Upper lobe of left lung (tissue), 6 donors: ENCODE measurements at regions not wholly inside any gene's neighbourhood (a gene's known extent, or its start where the extent isn't known, plus 50 kb on each side); places are given as distances from the start of the nearest gene placed in this dataset.

Source experiments
- ATAC-seq, 2 donors: fragments of 200-7000 bp; cut with Tn5 transposase; one replicate each; pipeline ENCODE4 v1.9.1; 2022; ENCODE audit warnings: mild to moderate bottlenecking in 2 of 2, moderate library complexity in 2 of 2; ENCODE audit not compliant: low FRiP score in 2 of 2
- DNase-seq, 2 donors: peaks; one replicate each; pipeline ENCODE4 v3.0.0-alpha.2; 2019 to 2020
- H3K27ac ChIP-seq, 4 donors: fragments of 200-600 bp; sonication (generic); one replicate each; pipeline ENCODE4 v1.5.1; 2016 to 2019
- H3K27me3 ChIP-seq, 4 donors: fragments of 200-600 bp; sonication (generic); one replicate each; pipeline ENCODE4 v1.5.1; 2017 to 2019
- H3K36me3 ChIP-seq, 4 donors: fragments of 200-600 bp; sonication (generic); one replicate each; pipeline ENCODE4 v1.5.1; 2016 to 2019
- H3K4me1 ChIP-seq, 4 donors: fragments of 200-600 bp; sonication (generic); one replicate each; pipeline ENCODE4 v1.5.1; 2018 to 2019
- H3K4me3 ChIP-seq, 4 donors: fragments of 200-600 bp; sonication (generic); one replicate each; pipeline ENCODE4 v1.5.1; 2017 to 2019; ENCODE audit warnings: mild to moderate bottlenecking in 2 of 4, moderate library complexity in 1 of 4
- H3K9me3 ChIP-seq, 4 donors: fragments of 200-600 bp; sonication (generic); one replicate each; pipeline ENCODE4 v1.5.1; 2018 to 2019
- EP300 ChIP-seq, 4 donors: sonication (generic); formaldehyde crosslinking; IDR thresholded peaks; one replicate each; pipeline ENCODE4 v1.5.1; 2017; ENCODE audit warnings: antibody characterized with exemption in 4 of 4, control low read depth in 2 of 4
- POLR2A ChIP-seq, 4 donors: fragments of 450-650 bp; IDR thresholded peaks; one replicate each; pipeline ENCODE4 v1.5.1; 2016 to 2017; ENCODE audit warnings: antibody characterized with exemption in 4 of 4, mild to moderate bottlenecking in 2 of 4
- POLR2AphosphoS5 ChIP-seq, 2 donors: sonication (generic); formaldehyde crosslinking; IDR thresholded peaks; one replicate each; pipeline ENCODE4 v1.5.1; 2017; ENCODE audit warnings: antibody characterized with exemption in 2 of 2
- WGBS, 2 donors: methylation state at CpG; one replicate each; pipeline ENCODE4 v1.1.5; 2017 to 2018; 5-methylcytosine and 5-hydroxymethylcytosine counted together
- TF ChIP-seq, protein P1 (sequence below), 6 experiments: fragments of 450-650 bp in 4 of 6; fragments of 200-600 bp in 2 of 6; sonication (generic) in 2 of 6; IDR thresholded peaks; one replicate each; pipeline ENCODE4 v1.5.1; 2016 to 2019; ENCODE audit warnings: antibody characterized with exemption in 6 of 6
- donor health status: DM: no; HTN: no; CAD: no; lungs with moderate emphysema.
- donor health status: DM: no; HTN: yes; CAD: no; lungs with severe emphysema.

DNA sequence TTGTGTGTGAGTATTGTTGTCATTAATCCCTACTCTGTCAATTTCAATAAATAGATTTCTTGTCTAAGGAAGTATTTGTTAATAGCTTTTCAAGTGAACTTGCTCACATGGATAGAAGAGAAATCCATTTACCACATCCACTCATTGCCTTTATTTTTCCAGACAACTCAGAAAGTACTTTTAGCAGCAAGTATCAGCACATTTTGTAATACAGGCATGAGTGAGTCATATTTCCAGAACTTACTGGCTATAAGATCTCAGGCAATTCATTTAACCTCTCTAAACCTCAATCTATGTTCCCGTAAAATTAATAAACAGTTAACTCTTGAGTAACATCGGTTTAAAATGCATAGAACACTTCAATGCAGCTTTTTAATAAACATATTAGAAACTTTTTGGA, 317.9 kb upstream of the PCDH7 start:
- Histone ChIP-seq H3K4me1 (no peaks in the 10 kb centered on the region), H3K9me3 (peaks cover 0 to 5% (median 0%) of the 10 kb centered on the region in 4 donors), H3K36me3 (no peaks in the 10 kb centered on the region), H3K27me3 (no peaks in the 10 kb centered on the region), H3K4me3 (no peak overlapping the region), H3K27ac (no peak overlapping the region)
- WGBS, 2 donors: 85 to 92% methylated on average over 2 of the region's 2 CpGs
- TF ChIP-seq, protein P1, sequence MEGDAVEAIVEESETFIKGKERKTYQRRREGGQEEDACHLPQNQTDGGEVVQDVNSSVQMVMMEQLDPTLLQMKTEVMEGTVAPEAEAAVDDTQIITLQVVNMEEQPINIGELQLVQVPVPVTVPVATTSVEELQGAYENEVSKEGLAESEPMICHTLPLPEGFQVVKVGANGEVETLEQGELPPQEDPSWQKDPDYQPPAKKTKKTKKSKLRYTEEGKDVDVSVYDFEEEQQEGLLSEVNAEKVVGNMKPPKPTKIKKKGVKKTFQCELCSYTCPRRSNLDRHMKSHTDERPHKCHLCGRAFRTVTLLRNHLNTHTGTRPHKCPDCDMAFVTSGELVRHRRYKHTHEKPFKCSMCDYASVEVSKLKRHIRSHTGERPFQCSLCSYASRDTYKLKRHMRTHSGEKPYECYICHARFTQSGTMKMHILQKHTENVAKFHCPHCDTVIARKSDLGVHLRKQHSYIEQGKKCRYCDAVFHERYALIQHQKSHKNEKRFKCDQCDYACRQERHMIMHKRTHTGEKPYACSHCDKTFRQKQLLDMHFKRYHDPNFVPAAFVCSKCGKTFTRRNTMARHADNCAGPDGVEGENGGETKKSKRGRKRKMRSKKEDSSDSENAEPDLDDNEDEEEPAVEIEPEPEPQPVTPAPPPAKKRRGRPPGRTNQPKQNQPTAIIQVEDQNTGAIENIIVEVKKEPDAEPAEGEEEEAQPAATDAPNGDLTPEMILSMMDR (IDR thresholded peaks at IDR 0.05): no peak
- TF ChIP-seq POLR2AphosphoS5 (IDR thresholded peaks at IDR 0.05): no peak
- TF ChIP-seq POLR2A (IDR thresholded peaks at IDR 0.05): no peak
- TF ChIP-seq EP300 (IDR thresholded peaks at IDR 0.05): no peak
- no peak for ATAC-seq
- DNase-seq: no peak

DNA sequence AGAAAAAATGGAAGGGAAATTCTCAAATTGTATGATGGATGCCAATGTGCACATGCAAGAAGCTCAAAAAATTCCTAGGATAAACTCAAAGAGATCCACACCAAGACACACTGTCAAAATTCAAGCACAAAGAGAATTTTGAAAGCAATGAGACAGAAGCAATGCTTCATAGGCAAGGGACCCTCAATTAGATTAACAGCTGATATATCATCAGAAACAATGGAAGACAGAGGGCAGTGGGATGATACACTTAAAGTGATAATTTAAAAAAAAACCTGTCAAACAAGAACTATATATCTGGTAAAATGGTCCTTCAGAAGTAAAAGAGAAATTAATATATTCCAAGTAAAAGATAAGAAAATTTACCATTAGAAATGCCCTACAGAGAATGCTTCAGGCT, 306.3 kb upstream of the PCDH7 start:
- DNase-seq (no peak), ATAC-seq (no peak)
- Histone ChIP-seq H3K4me3 (no peak overlapping the region), H3K27me3 (no peaks in the 10 kb centered on the region), H3K4me1 (no peaks in the 10 kb centered on the region), H3K9me3 (peaks cover 0 to 29% (median 4%) of the 10 kb centered on the region in 4 donors), H3K27ac (no peak overlapping the region), H3K36me3 (no peaks in the 10 kb centered on the region)
- no peak for TF ChIP-seq EP300 (IDR thresholded peaks at IDR 0.05)
- TF ChIP-seq, protein P1 (IDR thresholded peaks at IDR 0.05): no peak
- TF ChIP-seq POLR2A (IDR thresholded peaks at IDR 0.05): no peak
- TF ChIP-seq POLR2AphosphoS5 (IDR thresholded peaks at IDR 0.05): no peak

DNA sequence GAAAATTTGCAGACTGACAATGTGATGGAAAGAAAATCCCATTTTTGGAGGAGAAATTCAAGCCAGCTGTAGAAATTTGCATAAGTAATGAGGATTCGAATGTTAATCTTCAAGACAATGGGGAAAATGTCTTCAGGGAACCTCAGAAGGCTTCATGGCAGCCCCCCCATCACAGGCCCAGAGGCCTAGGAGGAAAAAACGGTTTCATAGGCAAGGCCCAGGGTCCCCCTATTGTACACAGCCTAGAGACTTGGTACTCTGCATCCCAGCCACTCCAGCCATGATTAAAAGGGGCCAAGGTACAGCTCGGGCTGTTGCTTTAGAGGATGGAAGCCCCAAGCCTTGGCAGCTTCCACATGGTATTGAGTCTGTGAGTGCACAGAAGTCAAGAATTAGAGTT, 303.6 kb upstream of the PCDH7 start:
- DNase-seq (no peak), ATAC-seq (no peak)
- Histone ChIP-seq H3K4me3 (no peak overlapping the region), H3K9me3 (peaks cover 0 to 29% (median 4%) of the 10 kb centered on the region in 4 donors), H3K27ac (no peak overlapping the region), H3K4me1 (no peaks in the 10 kb centered on the region), H3K36me3 (no peaks in the 10 kb centered on the region), H3K27me3 (no peaks in the 10 kb centered on the region)
- TF ChIP-seq POLR2A (IDR thresholded peaks at IDR 0.05) (no peak), EP300 (IDR thresholded peaks at IDR 0.05) (no peak), POLR2AphosphoS5 (IDR thresholded peaks at IDR 0.05) (no peak)
- TF ChIP-seq, protein P1 (IDR thresholded peaks at IDR 0.05): no peak
- WGBS, 2 donors: 46 to 51% methylated on average over 3 of the region's 3 CpGs

DNA sequence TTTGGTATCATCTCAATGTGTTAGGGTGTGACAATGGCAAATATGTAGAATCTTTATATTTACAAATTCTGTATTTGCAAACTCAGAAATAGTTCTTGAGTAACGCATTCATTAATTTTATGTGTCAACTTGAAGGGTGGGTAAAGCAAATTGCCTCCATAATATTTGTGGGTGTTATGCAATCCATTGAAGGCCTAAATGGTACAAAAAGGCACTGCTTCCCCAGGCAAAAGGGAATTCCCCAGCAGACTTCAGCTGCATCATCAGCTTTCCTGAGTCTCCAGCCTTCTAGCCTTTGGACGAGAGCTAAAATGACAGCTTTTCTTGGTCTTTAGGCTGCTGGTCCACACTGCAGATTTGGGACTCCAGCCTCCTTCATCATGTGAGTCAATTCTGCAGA, 292.2 kb upstream of the PCDH7 start:
- Histone ChIP-seq H3K27ac (no peak overlapping the region), H3K27me3 (no peaks in the 10 kb centered on the region), H3K36me3 (no peaks in the 10 kb centered on the region), H3K9me3 (no peaks in the 10 kb centered on the region), H3K4me3 (no peak overlapping the region), H3K4me1 (no peaks in the 10 kb centered on the region)
- WGBS, 2 donors: 93 to 100% methylated on average over 2 of the region's 2 CpGs
- TF ChIP-seq POLR2A (IDR thresholded peaks at IDR 0.05): no peak
- TF ChIP-seq, protein P1 (IDR thresholded peaks at IDR 0.05): no peak
- no peak for ATAC-seq
- no peak for DNase-seq

DNA sequence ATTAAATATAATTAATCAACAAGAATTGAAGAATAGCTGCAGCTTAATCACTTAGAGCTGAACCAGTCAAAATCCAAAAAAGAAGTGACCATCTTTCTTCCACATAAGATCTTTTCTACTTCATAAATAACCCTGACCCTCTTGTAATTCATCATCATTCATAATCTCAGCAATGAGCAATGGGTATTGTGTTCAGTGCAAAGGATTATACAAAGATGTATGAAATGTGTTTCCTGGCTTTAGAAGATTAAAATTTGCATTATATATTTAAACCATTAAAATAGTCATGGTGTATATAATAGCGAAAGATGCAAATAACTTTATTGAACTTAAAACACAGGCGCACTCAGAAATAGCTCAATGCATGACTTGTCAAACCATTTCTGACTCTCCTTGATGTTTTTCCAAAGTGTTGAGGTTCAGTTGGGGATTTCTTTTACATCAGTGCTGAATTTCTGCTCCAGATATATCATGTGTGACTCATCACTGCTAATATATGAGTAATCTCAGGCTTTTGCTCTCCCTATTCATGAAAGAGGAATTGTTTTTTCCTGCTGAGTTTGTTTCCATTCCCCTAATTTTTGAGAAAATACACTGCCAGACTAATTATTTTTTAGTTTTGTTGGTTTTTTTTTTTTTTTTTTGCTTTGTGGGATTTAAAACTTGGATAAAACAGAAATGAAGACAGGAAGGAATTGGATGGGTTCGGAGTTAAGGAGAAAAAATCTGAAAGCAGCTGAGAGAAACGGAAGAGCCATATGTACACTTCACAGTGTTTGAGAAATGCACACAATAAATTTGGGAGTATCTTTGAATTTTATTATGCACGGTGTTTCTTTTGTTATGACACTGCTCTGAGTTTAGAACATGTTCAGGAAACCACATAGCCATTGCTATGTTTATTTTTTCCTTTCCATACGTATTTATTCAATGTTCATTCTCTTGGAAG, 290.1 kb upstream of the PCDH7 start:
- H3K4me1 ChIP-seq: no peaks in the 10 kb centered on the region
- no peak for ATAC-seq
- no peak for DNase-seq
- H3K4me3 ChIP-seq: no peak overlapping the region
- no peak overlapping the region for H3K27ac ChIP-seq
- no peaks in the 10 kb centered on the region for H3K27me3 ChIP-seq
- no peaks in the 10 kb centered on the region for H3K36me3 ChIP-seq
- 77 to 79% methylated on average over 6 of the region's 6 CpGs for WGBS, 2 donors
- TF ChIP-seq, protein P1 (IDR thresholded peaks at IDR 0.05): no peak
- TF ChIP-seq EP300 (IDR thresholded peaks at IDR 0.05) (no peak), POLR2A (IDR thresholded peaks at IDR 0.05) (no peak), POLR2AphosphoS5 (IDR thresholded peaks at IDR 0.05) (no peak)
- H3K9me3 ChIP-seq: no peaks in the 10 kb centered on the region
